WI38 (cell line): ENCODE measurements at regions not wholly inside any gene's neighbourhood (a gene's known extent, or its start where the extent isn't known, plus 50 kb on each side); places are given as distances from the start of the nearest gene placed in this dataset.

Experiments
- H3K4me3 ChIP-seq: 2 replicates; pipeline ENCODE4 v1.5.1; 2011; ENCODE audit warnings: low read depth, mild to moderate bottlenecking, control low read depth, low read length
- CTCF ChIP-seq: IDR thresholded peaks from 2 replicates; pipeline ENCODE4 v1.5.1; 2012; ENCODE audit warnings: low read depth, mild to moderate bottlenecking, control low read depth, low read length

- H3K4me3 ChIP-seq, result no peak overlapping the region
- no peak for TF ChIP-seq CTCF
These were observed 374.1 kb downstream of the FAT4 start for GRCh38 chr4:125688841-125689240.

- no peak overlapping the region for H3K4me3 ChIP-seq
- no peak for TF ChIP-seq CTCF
These were observed 375.1 kb downstream of the FAT4 start for GRCh38 chr4:125689805-125690204.

- H3K4me3 ChIP-seq, result no peak overlapping the region
- TF ChIP-seq CTCF, result no peak
These were observed 378.5 kb downstream of the FAT4 start for GRCh38 chr4:125693228-125693627.

GRCh38 chr4:125702406-125702805 lies 387.7 kb downstream of the FAT4 start:
- no peak overlapping the region for H3K4me3 ChIP-seq
- TF ChIP-seq CTCF, result no peak

GRCh38 chr4:125703443-125703842 lies 388.7 kb downstream of the FAT4 start:
- no peak for TF ChIP-seq CTCF
- no peak overlapping the region for H3K4me3 ChIP-seq

GRCh38 chr4:125704726-125705125 lies 390.0 kb downstream of the FAT4 start:
- TF ChIP-seq CTCF, result no peak
- H3K4me3 ChIP-seq, result no peak overlapping the region

- H3K4me3 ChIP-seq, result no peak overlapping the region
- TF ChIP-seq CTCF, result no peak
These were observed 390.9 kb downstream of the FAT4 start for GRCh38 chr4:125705681-125706080.

GRCh38 chr4:125707397-125707796 lies 392.6 kb downstream of the FAT4 start:
- H3K4me3 ChIP-seq, result no peak overlapping the region
- TF ChIP-seq CTCF, result no peak
